Right atrium auricular region (tissue), 2 donors: ENCODE measurements at regions not wholly inside any gene's neighbourhood (a gene's known extent, or its start where the extent isn't known, plus 50 kb on each side); places are given as distances from the start of the nearest gene placed in this dataset.

Experiments used
- DNase-seq: peaks from one replicate; pipeline ENCODE4 v3.0.0-alpha.2; 2019; ENCODE audit warnings: low spot score
- H3K27ac ChIP-seq, 2 donors: fragments of 200-600 bp; sonication (generic); 1 replicate in 1 of 2; 2 replicates in 1 of 2; pipeline ENCODE4 v1.5.1; 2016 to 2019
- H3K27me3 ChIP-seq, 2 donors: fragments of 200-600 bp; sonication (generic); one replicate each; pipeline versions ENCODE4 v1.5.1 to v1.6.0; 2017 to 2019
- H3K36me3 ChIP-seq: fragments of 200-600 bp; sonication (generic); one replicate; pipeline ENCODE4 v1.5.1; 2016
- H3K4me1 ChIP-seq, 2 donors: fragments of 200-600 bp; sonication (generic); one replicate each; pipeline versions ENCODE4 v1.5.1 to v1.6.0; 2017 to 2019
- H3K4me3 ChIP-seq, 2 donors: fragments of 200-600 bp; sonication (generic); 1 replicate in 1 of 2; 2 replicates in 1 of 2; pipeline ENCODE4 v1.5.1; 2017 to 2019; ENCODE audit warnings: mild to moderate bottlenecking in 1 of 2, moderate library complexity in 1 of 2
- H3K9me3 ChIP-seq, 2 donors: fragments of 200-600 bp; sonication (generic); one replicate each; pipeline ENCODE4 v1.5.1; 2019
- CTCF ChIP-seq, 2 donors: fragments of 200-600 bp; sonication (generic); IDR thresholded peaks; one replicate each; pipeline ENCODE4 v1.5.1; 2019; ENCODE audit warnings: antibody characterized with exemption in 2 of 2

DNA sequence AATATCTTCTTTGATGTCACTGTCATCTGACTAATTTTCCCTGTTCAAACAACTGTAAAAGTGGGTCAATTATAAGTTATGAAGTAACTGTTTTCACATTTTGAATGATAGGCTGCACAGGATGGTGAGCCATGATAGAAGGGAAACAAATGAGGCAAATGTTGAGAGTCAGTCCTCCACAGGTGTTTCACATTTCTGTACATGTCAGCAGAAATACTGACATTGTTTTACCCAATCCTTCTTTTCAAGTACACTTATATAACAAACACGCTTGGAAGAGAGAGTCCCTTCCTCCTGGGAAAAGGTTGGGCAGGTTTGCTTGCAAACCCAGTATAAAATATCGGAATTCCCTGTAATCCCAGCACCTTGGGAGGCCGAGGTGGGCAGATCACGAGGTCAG, 1251.5 kb downstream of the SLC16A7 start:
- Histone ChIP-seq H3K27ac (no peak overlapping the region), H3K4me1 (no peaks in the 10 kb centered on the region), H3K4me3 (no peak overlapping the region), H3K27me3 (no peaks in the 10 kb centered on the region), H3K9me3 (no peaks in the 10 kb centered on the region), H3K36me3 (no peaks in the 10 kb centered on the region)
- DNase-seq, result no peak
- no peak for TF ChIP-seq CTCF (IDR thresholded peaks at IDR 0.05)

DNA sequence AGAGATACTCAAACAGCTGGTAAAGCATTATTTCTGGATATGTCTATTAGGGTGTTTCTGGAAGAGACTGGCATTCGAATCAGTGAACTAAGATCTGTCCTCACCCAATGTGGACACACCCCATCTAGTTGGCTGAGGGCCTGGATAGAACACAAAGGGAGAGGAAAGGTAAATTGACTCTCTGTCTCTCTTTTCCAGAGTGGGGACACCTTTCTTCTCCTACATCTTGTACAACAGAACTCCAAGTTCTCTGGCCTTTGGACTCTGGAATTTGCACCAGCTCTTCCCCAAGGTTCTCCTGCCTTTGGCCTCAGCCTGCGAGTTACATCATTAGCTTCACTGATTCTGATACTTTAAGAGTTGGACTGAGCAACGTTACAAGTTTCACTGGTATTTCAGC, 1253.9 kb downstream of the SLC16A7 start:
- no peak for DNase-seq
- Histone ChIP-seq H3K36me3 (no peaks in the 10 kb centered on the region), H3K27ac (no peak overlapping the region), H3K4me3 (no peak overlapping the region), H3K9me3 (no peaks in the 10 kb centered on the region), H3K27me3 (no peaks in the 10 kb centered on the region), H3K4me1 (no peaks in the 10 kb centered on the region)
- TF ChIP-seq CTCF (IDR thresholded peaks at IDR 0.05), result no peak

DNA sequence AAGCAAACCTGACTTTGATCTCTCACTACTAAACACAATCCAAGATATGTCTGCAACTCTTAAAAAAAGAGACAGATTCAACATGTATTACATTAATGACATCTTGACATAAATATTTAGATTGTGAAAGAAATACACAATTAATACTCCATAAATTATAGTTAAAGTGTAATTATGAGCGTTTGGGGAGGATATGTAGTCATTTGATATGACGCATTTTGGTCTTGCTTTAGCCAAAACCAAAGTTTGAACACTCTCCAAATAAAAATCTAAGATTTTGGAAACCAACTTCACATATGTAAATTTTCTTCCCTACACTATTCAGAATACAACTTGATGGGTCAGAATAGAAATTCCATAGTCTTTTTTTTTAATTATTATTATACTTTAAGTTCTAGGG, 1257.6 kb downstream of the SLC16A7 start:
- TF ChIP-seq CTCF (IDR thresholded peaks at IDR 0.05), result no peak
- Histone ChIP-seq H3K9me3 (no peaks in the 10 kb centered on the region), H3K4me3 (no peak overlapping the region), H3K27me3 (no peaks in the 10 kb centered on the region), H3K27ac (no peak overlapping the region), H3K36me3 (no peaks in the 10 kb centered on the region), H3K4me1 (no peaks in the 10 kb centered on the region)
- DNase-seq, result no peak

DNA sequence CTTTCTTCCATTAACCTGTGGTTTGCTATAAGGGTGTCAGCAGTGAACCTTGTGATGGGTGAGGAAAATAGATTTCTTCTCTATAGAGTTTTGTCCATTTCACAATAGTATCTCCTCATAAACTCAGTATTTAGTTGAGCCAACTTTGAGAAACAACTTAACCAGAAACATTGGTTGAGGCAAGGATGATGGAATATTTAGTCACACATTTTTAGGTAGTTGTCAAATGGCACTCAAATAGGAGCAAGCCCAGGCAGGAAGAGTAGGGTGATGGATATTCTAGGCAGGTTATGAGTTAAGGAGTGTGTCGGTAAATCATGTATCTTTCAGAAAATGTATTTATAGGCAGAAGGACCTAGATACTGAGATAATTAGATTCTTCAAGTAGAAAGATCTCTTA, 1267.6 kb downstream of the SLC16A7 start:
- H3K36me3 ChIP-seq, result no peaks in the 10 kb centered on the region
- no peak for TF ChIP-seq CTCF (IDR thresholded peaks at IDR 0.05)
- no peak for DNase-seq

GRCh38 chr12:60872219-60872618, 1276.4 kb downstream of the SLC16A7 start:
- Histone ChIP-seq H3K27me3 (no peaks in the 10 kb centered on the region), H3K4me1 (no peaks in the 10 kb centered on the region), H3K9me3 (no peaks in the 10 kb centered on the region), H3K4me3 (no peak overlapping the region), H3K36me3 (no peaks in the 10 kb centered on the region), H3K27ac (no peak overlapping the region)
- no peak for TF ChIP-seq CTCF (IDR thresholded peaks at IDR 0.05)
- DNase-seq, result no peak

More for the DNA sequence above, 1267.6 kb downstream of the SLC16A7 start:
- H3K27ac ChIP-seq, result no peak overlapping the region
- no peaks in the 10 kb centered on the region for H3K9me3 ChIP-seq
- no peak overlapping the region for H3K4me3 ChIP-seq
- no peaks in the 10 kb centered on the region for H3K4me1 ChIP-seq
- H3K27me3 ChIP-seq, result no peaks in the 10 kb centered on the region

- Histone ChIP-seq H3K36me3 (no peaks in the 10 kb centered on the region), H3K4me1 (no peaks in the 10 kb centered on the region), H3K27me3 (no peaks in the 10 kb centered on the region), H3K27ac (no peak overlapping the region), H3K9me3 (no peaks in the 10 kb centered on the region), H3K4me3 (no peak overlapping the region)
- no peak for TF ChIP-seq CTCF (IDR thresholded peaks at IDR 0.05)
- DNase-seq, result no peak
Measured at GRCh38 chr12:60872850-60873713, 1277.3 kb downstream of the SLC16A7 start.
